Activated T-cell treated with anti-CD3 and anti-CD28 coated beads, Interleukin-2, amount 50 U/mL, for 24 hours (primary cell): ENCODE measurements at regions not wholly inside any gene's neighbourhood (a gene's known extent, or its start where the extent isn't known, plus 50 kb on each side); places are given as distances from the start of the nearest gene placed in this dataset.

Experiments used
- DNase-seq: peaks from one replicate; pipeline ENCODE4 v3.0.0-alpha.2; 2020
- H3K27ac Mint-ChIP-seq: 2 replicates; pipeline ENCODE4 v1.8.0; 2020; ENCODE audit warnings: mild to moderate bottlenecking, mixed read lengths
- H3K27me3 Mint-ChIP-seq: 2 replicates; pipeline ENCODE4 v1.8.0; 2020; ENCODE audit warnings: mixed read lengths
- H3K36me3 Mint-ChIP-seq: 2 replicates; pipeline ENCODE4 v1.8.0; 2020; ENCODE audit warnings: low read depth, mixed read lengths
- H3K4me1 Mint-ChIP-seq: 2 replicates; pipeline ENCODE4 v1.8.0; 2020; ENCODE audit warnings: low read depth, mixed read lengths
- H3K4me3 Mint-ChIP-seq: 2 replicates; pipeline ENCODE4 v1.8.0; 2020; ENCODE audit warnings: mild to moderate bottlenecking, moderate library complexity, mixed read lengths
- H3K9me3 Mint-ChIP-seq: 2 replicates; pipeline ENCODE4 v1.8.0; 2020; ENCODE audit warnings: mixed read lengths

GRCh38 chr1:60402216-60402615, 328.6 kb upstream of the C1orf87 start:
- Mint-ChIP-seq H3K4me1 (no peaks in the 10 kb centered on the region), H3K4me3 (no peak overlapping the region), H3K36me3 (no peaks in the 10 kb centered on the region), H3K27me3 (no peaks in the 10 kb centered on the region), H3K9me3 (no peaks in the 10 kb centered on the region), H3K27ac (no peak overlapping the region)
- DNase-seq: no peak

- DNase-seq: no peak
- H3K9me3 Mint-ChIP-seq: no peaks in the 10 kb centered on the region
- H3K4me3 Mint-ChIP-seq: no peak overlapping the region
- H3K27ac Mint-ChIP-seq: no peak overlapping the region
- H3K36me3 Mint-ChIP-seq: no peaks in the 10 kb centered on the region
- H3K4me1 Mint-ChIP-seq: no peaks in the 10 kb centered on the region
- no peaks in the 10 kb centered on the region for H3K27me3 Mint-ChIP-seq
Measured at GRCh38 chr1:60394436-60394835, 320.9 kb upstream of the C1orf87 start.

GRCh38 chr1:60390593-60391282, 317.2 kb upstream of the C1orf87 start:
- H3K27me3 Mint-ChIP-seq: no peaks in the 10 kb centered on the region
- no peak for DNase-seq
- H3K27ac Mint-ChIP-seq: no peak overlapping the region
- H3K4me3 Mint-ChIP-seq: no peak overlapping the region
- no peaks in the 10 kb centered on the region for H3K9me3 Mint-ChIP-seq
- no peaks in the 10 kb centered on the region for H3K4me1 Mint-ChIP-seq
- H3K36me3 Mint-ChIP-seq: no peaks in the 10 kb centered on the region

GRCh38 chr1:60388092-60388987, 314.8 kb upstream of the C1orf87 start:
- H3K27me3 Mint-ChIP-seq: no peaks in the 10 kb centered on the region
- H3K9me3 Mint-ChIP-seq: no peaks in the 10 kb centered on the region
- H3K4me1 Mint-ChIP-seq: no peaks in the 10 kb centered on the region
- H3K36me3 Mint-ChIP-seq: no peaks in the 10 kb centered on the region
- no peak overlapping the region for H3K4me3 Mint-ChIP-seq
- no peak for DNase-seq
- no peak overlapping the region for H3K27ac Mint-ChIP-seq

GRCh38 chr1:60387175-60387574, 313.6 kb upstream of the C1orf87 start:
- Mint-ChIP-seq H3K27me3 (no peaks in the 10 kb centered on the region), H3K9me3 (no peaks in the 10 kb centered on the region), H3K27ac (no peak overlapping the region), H3K4me3 (no peak overlapping the region), H3K36me3 (no peaks in the 10 kb centered on the region), H3K4me1 (no peaks in the 10 kb centered on the region)
- DNase-seq: no peak

GRCh38 chr1:60386249-60386648, 312.7 kb upstream of the C1orf87 start:
- Mint-ChIP-seq H3K4me3 (no peak overlapping the region), H3K27me3 (no peaks in the 10 kb centered on the region), H3K4me1 (no peaks in the 10 kb centered on the region), H3K9me3 (no peaks in the 10 kb centered on the region), H3K27ac (no peak overlapping the region), H3K36me3 (no peaks in the 10 kb centered on the region)
- no peak for DNase-seq

- Mint-ChIP-seq H3K36me3 (no peaks in the 10 kb centered on the region), H3K9me3 (peaks cover 3% of the 10 kb centered on the region), H3K27me3 (peaks cover 5% of the 10 kb centered on the region), H3K27ac (no peak overlapping the region), H3K4me1 (no peaks in the 10 kb centered on the region), H3K4me3 (no peak overlapping the region)
- no peak for DNase-seq
Measured at GRCh38 chr1:60376196-60376595, 302.6 kb upstream of the C1orf87 start.

- no peak for DNase-seq
- H3K9me3 Mint-ChIP-seq: peaks cover 5% of the 10 kb centered on the region
- H3K4me3 Mint-ChIP-seq: no peak overlapping the region
- H3K36me3 Mint-ChIP-seq: no peaks in the 10 kb centered on the region
- H3K27ac Mint-ChIP-seq: no peak overlapping the region
- H3K27me3 Mint-ChIP-seq: peaks cover 5% of the 10 kb centered on the region
- no peaks in the 10 kb centered on the region for H3K4me1 Mint-ChIP-seq
Measured at GRCh38 chr1:60374537-60374936, 301.0 kb upstream of the C1orf87 start.

- H3K36me3 Mint-ChIP-seq: no peaks in the 10 kb centered on the region
- no peak overlapping the region for H3K4me3 Mint-ChIP-seq
- no peak overlapping the region for H3K27ac Mint-ChIP-seq
- H3K9me3 Mint-ChIP-seq: peaks cover 5% of the 10 kb centered on the region
- no peak for DNase-seq
- no peaks in the 10 kb centered on the region for H3K4me1 Mint-ChIP-seq
- H3K27me3 Mint-ChIP-seq: no peaks in the 10 kb centered on the region
Measured at GRCh38 chr1:60367532-60367931, 294.0 kb upstream of the C1orf87 start.

GRCh38 chr1:60359431-60359830, 285.9 kb upstream of the C1orf87 start:
- H3K27me3 Mint-ChIP-seq: no peaks in the 10 kb centered on the region

GRCh38 chr1:60350531-60350930, 277.0 kb upstream of the C1orf87 start:
- Mint-ChIP-seq H3K9me3 (no peaks in the 10 kb centered on the region), H3K36me3 (no peaks in the 10 kb centered on the region), H3K4me1 (no peaks in the 10 kb centered on the region), H3K27ac (no peak overlapping the region), H3K27me3 (no peaks in the 10 kb centered on the region), H3K4me3 (no peak overlapping the region)
- DNase-seq: no peak

More at GRCh38 chr1:60359431-60359830, 285.9 kb upstream of the C1orf87 start:
- no peaks in the 10 kb centered on the region for H3K4me1 Mint-ChIP-seq
- peaks cover 7% of the 10 kb centered on the region for H3K9me3 Mint-ChIP-seq
- H3K27ac Mint-ChIP-seq: no peak overlapping the region
- no peak overlapping the region for H3K4me3 Mint-ChIP-seq
- no peaks in the 10 kb centered on the region for H3K36me3 Mint-ChIP-seq
- no peak for DNase-seq

- no peaks in the 10 kb centered on the region for H3K36me3 Mint-ChIP-seq
- peaks cover 3% of the 10 kb centered on the region for H3K27me3 Mint-ChIP-seq
- H3K9me3 Mint-ChIP-seq: no peaks in the 10 kb centered on the region
- H3K27ac Mint-ChIP-seq: no peak overlapping the region
- H3K4me1 Mint-ChIP-seq: no peaks in the 10 kb centered on the region
- DNase-seq: no peak
- no peak overlapping the region for H3K4me3 Mint-ChIP-seq
Measured at GRCh38 chr1:60348884-60349283, 275.3 kb upstream of the C1orf87 start.

GRCh38 chr1:60345621-60346020, 272.1 kb upstream of the C1orf87 start:
- H3K27ac Mint-ChIP-seq: no peak overlapping the region
- no peak for DNase-seq

GRCh38 chr1:60345049-60345448, 271.5 kb upstream of the C1orf87 start:
- H3K27me3 Mint-ChIP-seq: peaks cover 3% of the 10 kb centered on the region
- no peak for DNase-seq
- no peaks in the 10 kb centered on the region for H3K36me3 Mint-ChIP-seq
- no peak overlapping the region for H3K4me3 Mint-ChIP-seq
- H3K4me1 Mint-ChIP-seq: no peaks in the 10 kb centered on the region
- no peak overlapping the region for H3K27ac Mint-ChIP-seq
- H3K9me3 Mint-ChIP-seq: no peaks in the 10 kb centered on the region

More at GRCh38 chr1:60345621-60346020, 272.1 kb upstream of the C1orf87 start:
- Mint-ChIP-seq H3K4me1 (no peaks in the 10 kb centered on the region), H3K9me3 (no peaks in the 10 kb centered on the region), H3K4me3 (no peak overlapping the region), H3K36me3 (no peaks in the 10 kb centered on the region), H3K27me3 (peaks cover 3% of the 10 kb centered on the region)

- no peaks in the 10 kb centered on the region for H3K9me3 Mint-ChIP-seq
- H3K4me1 Mint-ChIP-seq: no peaks in the 10 kb centered on the region
- peaks cover 3% of the 10 kb centered on the region for H3K27me3 Mint-ChIP-seq
- no peak overlapping the region for H3K27ac Mint-ChIP-seq
- no peak overlapping the region for H3K4me3 Mint-ChIP-seq
- DNase-seq: no peak
- no peaks in the 10 kb centered on the region for H3K36me3 Mint-ChIP-seq
Measured at GRCh38 chr1:60343736-60344135, 270.2 kb upstream of the C1orf87 start.
